VCaP (cell line): ENCODE measurements at regions not wholly inside any gene's neighbourhood (a gene's known extent, or its start where the extent isn't known, plus 50 kb on each side); places are given as distances from the start of the nearest gene placed in this dataset.

Source experiments
- H3K27ac ChIP-seq: fragments of 450-650 bp; 2 replicates; pipeline ENCODE4 v1.5.1; 2017
- TF ChIP-seq, protein P1 (sequence below): fragments of 450-650 bp; conservative IDR thresholded peaks from 2 replicates; pipeline ENCODE4 v1.5.1; 2017; ENCODE audit warnings: mild to moderate bottlenecking, moderate library complexity

DNA sequence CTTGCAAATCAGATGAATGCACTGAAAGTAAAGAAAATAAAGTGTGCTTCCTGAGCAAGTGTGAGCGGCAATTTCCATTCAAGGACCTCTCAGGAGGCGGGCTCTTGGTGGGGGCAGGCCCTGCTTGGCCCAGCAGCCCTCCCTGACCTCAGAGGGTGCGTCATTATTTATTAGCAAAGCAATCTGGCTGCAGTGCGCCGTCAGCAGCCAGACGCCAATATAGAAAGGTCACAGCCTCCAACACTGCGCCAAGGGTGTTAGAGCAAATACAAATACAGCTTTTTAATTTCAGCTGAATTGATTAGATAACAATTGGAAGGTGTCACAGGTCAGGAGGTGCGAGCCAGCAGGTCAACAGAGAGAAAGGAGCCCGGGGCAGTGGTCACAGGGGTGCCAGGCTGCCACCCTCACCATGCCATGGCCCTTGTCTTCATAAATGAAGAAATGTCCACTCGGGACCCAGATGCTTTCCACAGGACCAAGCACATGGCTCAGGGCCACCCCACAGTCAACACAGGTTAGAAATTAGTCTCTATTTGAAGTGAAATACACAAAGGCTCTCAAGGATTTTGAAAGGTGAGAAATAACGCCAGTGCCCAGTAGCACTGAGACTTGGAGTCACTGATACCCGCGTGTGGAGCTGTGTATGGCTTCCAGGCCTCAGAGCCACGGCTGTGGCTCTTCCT, 309.8 kb downstream of the IRX2 start:
- H3K27ac ChIP-seq, result no peak overlapping the region
- TF ChIP-seq, protein P1, sequence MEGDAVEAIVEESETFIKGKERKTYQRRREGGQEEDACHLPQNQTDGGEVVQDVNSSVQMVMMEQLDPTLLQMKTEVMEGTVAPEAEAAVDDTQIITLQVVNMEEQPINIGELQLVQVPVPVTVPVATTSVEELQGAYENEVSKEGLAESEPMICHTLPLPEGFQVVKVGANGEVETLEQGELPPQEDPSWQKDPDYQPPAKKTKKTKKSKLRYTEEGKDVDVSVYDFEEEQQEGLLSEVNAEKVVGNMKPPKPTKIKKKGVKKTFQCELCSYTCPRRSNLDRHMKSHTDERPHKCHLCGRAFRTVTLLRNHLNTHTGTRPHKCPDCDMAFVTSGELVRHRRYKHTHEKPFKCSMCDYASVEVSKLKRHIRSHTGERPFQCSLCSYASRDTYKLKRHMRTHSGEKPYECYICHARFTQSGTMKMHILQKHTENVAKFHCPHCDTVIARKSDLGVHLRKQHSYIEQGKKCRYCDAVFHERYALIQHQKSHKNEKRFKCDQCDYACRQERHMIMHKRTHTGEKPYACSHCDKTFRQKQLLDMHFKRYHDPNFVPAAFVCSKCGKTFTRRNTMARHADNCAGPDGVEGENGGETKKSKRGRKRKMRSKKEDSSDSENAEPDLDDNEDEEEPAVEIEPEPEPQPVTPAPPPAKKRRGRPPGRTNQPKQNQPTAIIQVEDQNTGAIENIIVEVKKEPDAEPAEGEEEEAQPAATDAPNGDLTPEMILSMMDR, result no peak

DNA sequence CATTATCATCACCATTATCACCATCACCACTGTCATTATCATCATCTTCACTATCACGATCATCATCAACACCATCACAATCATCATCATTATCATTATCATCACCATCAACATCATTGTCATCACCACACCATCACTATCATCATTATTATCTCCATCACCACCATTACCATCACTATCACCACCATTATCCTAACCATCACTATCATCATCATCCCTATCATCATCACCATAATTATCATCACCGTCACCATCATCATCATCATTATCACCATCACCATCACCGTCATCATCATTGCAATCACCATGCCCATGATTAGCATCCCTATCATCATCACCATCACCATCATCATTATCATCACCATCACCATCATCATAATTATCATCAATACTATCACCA, 311.9 kb downstream of the IRX2 start:
- TF ChIP-seq, protein P1, result no peak
- no peak overlapping the region for H3K27ac ChIP-seq

DNA sequence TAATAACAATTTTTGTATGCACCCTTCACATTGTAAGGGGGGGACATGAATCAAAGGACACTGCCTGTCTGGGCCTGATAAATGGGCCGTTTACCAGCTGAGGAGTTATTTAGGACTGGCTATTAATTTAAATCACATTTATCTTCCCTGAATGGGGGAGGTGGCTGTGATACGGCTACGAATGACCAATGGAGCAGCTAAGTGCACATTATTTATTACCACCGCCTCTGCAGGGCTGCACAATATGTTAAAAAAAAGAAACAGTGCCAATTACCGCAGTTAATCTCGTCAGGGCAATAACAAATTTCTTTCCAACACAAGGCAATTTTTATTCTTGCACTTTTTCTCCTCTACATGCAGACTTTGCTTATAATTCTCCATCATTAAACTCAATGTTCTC, 318.4 kb downstream of the IRX2 start:
- no peak overlapping the region for H3K27ac ChIP-seq
- TF ChIP-seq, protein P1, result no peak

DNA sequence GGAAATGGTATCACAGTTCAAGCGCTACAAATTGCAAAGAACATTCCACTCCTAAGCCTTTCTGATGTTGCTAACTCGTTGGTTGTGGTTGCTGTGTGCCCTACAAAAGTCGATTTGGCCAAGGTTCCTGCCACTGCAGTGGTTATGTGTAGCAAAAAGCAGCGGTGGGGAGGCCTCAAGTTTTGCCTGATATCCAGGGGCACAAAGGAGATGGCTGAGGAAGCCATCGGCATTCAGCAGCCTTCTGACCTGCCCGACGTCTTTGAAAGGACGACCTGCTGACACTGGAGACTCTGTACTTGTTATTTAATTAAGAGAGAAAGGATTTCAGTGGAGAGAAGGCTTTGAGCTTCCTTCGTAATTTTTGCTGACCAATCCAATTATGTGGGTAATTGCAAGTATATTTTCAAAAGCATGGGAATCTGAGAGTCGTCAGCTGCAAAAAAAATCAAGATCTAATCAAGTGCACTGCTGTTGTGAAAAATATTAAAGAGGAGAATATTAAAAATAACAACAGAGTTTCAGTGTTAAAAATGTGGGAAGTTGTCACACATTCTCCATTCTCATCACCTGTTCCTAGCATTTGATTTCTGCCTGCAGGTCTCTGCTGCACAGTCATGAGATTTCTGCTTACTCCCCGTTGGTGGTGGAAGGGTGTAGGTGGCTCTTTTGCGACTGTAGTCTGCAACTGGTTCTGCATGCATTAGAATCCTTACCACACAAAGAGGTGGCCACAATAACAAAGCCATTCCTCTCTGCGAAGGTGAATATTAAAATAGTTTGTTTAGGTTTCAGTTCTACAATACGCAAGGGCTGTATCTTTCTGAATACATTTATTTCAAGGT, 319.2 kb downstream of the IRX2 start:
- no peak overlapping the region for H3K27ac ChIP-seq
- TF ChIP-seq, protein P1, result no peak

DNA sequence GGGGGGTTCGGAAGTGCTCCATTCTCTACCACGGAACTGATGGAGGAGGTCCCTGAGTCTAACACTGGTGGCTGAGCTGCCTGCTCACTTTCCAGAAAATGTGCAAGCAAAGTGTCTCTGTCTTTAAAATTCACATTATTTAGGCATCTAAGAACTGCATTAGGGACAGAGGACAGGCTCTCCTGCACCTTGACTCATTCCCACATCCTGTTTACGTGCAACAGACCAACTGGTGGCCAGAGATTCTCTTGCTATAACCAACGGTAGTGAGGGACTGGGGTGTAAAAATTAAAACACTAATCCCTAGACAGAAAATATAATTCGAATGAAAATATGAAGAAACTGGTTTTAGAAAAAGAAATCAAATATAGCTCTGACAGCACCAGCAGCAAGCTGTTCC, 320.9 kb downstream of the IRX2 start:
- no peak overlapping the region for H3K27ac ChIP-seq
- TF ChIP-seq, protein P1, result no peak

DNA sequence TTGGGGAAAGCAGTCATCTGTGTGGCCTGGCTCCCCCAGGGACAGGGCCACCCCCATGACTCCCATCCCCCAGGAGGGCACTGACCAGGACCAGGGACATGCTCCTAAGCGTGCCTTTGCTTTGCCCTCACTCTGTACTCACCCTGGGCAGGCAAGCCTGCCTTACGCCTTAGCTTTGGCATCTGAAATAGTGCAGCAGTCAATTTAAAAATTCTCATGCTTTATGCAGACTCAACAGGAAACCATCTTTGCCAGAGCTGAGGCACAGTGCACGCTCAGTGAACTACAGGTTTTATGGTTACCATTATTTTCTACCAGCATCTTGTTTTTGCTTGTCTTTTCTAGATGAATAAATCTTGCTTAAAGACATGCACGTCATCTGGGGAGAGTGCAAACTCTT, 323.5 kb downstream of the IRX2 start:
- TF ChIP-seq, protein P1, result no peak
- no peak overlapping the region for H3K27ac ChIP-seq

DNA sequence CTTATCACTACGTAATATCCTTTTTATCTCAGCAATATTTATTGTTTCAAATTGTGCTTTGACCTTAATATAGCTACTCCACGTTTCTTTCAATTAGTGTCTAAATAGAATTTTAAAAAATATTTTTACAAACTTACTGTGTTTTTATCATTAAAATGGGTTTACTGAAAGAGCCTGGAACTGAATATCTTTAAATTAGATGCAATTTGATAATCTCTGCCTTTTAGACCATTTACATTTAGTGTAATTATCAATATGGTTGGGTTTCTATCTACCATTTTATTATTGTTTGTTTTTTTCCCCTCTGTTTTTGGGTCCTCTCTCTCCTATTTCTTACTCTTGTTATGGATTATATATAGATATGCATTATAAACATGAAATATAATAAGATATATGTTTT, 327.8 kb downstream of the IRX2 start:
- TF ChIP-seq, protein P1, result no peak
- H3K27ac ChIP-seq, result no peak overlapping the region
